Liver (tissue), 7 donors: ENCODE measurements at regions not wholly inside any gene's neighbourhood (a gene's known extent, or its start where the extent isn't known, plus 50 kb on each side); places are given as distances from the start of the nearest gene placed in this dataset.

Experiments used
- DNase-seq: peaks from one replicate; pipeline ENCODE4 v3.0.0-alpha.2; 2017; ENCODE audit warnings: low spot score
- H3K27ac ChIP-seq, 2 donors: one replicate each; pipeline ENCODE4 v1.7.0; 2013; ENCODE audit warnings: inconsistent platforms in 2 of 2, low read length in 2 of 2, control low read depth in 1 of 2, low read depth in 1 of 2, mild to moderate bottlenecking in 1 of 2
- H3K27me3 ChIP-seq, 4 donors: one replicate each; pipeline versions ENCODE4 v1.6.1 to v1.7.0; 2013; ENCODE audit warnings: low read length in 3 of 4, inconsistent platforms in 1 of 4, mild to moderate bottlenecking in 1 of 4, moderate library complexity in 1 of 4; ENCODE audit not compliant: control insufficient read depth in 4 of 4, insufficient read depth in 4 of 4
- H3K36me3 ChIP-seq, 4 donors: one replicate each; pipeline versions ENCODE4 v1.6.1 to v1.7.0; 2013; ENCODE audit warnings: low read length in 3 of 4, mild to moderate bottlenecking in 3 of 4, low read depth in 1 of 4, moderate library complexity in 1 of 4; ENCODE audit not compliant: control insufficient read depth in 4 of 4, insufficient read depth in 3 of 4
- H3K4me1 ChIP-seq, 4 donors: one replicate each; pipeline versions ENCODE4 v1.6.1 to v1.7.0; 2013; ENCODE audit warnings: low read length in 3 of 4, mild to moderate bottlenecking in 3 of 4, moderate library complexity in 1 of 4; ENCODE audit not compliant: control insufficient read depth in 4 of 4, insufficient read depth in 4 of 4
- H3K4me3 ChIP-seq, 3 donors: one replicate each; pipeline versions ENCODE4 v1.6.1 to v1.7.0; 2013; ENCODE audit warnings: low read length in 3 of 3, control low read depth in 1 of 3, low read depth in 1 of 3, mild to moderate bottlenecking in 1 of 3
- H3K9ac ChIP-seq, 2 donors: one replicate each; pipeline ENCODE4 v1.7.0; 2013; ENCODE audit warnings: low read length in 2 of 2, mild to moderate bottlenecking in 2 of 2, moderate library complexity in 2 of 2, control low read depth in 1 of 2, low read depth in 1 of 2
- H3K9me3 ChIP-seq, 4 donors: one replicate each; pipeline versions ENCODE4 v1.6.1 to v1.7.0; 2013; ENCODE audit warnings: low read length in 3 of 4; ENCODE audit not compliant: control insufficient read depth in 4 of 4
- ATF3 ChIP-seq: IDR thresholded peaks from 2 replicates; pipeline ENCODE4 v1.6.1; 2016; ENCODE audit warnings: antibody characterized with exemption
- EGR1 ChIP-seq, 2 donors: IDR thresholded peaks; 2 replicates each; pipeline ENCODE4 v1.6.1; 2016 to 2018; ENCODE audit warnings: antibody characterized with exemption in 2 of 2, low read depth in 2 of 2
- FOXA1 ChIP-seq: IDR thresholded peaks from 2 replicates; pipeline ENCODE4 v1.6.1; 2016; ENCODE audit warnings: antibody characterized with exemption
- FOXA2 ChIP-seq: IDR thresholded peaks from 2 replicates; pipeline ENCODE4 v1.6.1; 2016; ENCODE audit warnings: antibody characterized with exemption
- HNF4A ChIP-seq, 2 donors: conservative IDR thresholded peaks; 2 replicates each; pipeline ENCODE4 v1.6.1; 2016; ENCODE audit warnings: antibody characterized with exemption in 2 of 2, mild to moderate bottlenecking in 2 of 2
- HNF4G ChIP-seq: IDR thresholded peaks from 2 replicates; pipeline ENCODE4 v1.6.1; 2016; ENCODE audit warnings: antibody characterized with exemption
- JUND ChIP-seq, 2 donors: IDR thresholded peaks; 2 replicates each; pipeline ENCODE4 v1.6.1; 2016; ENCODE audit warnings: antibody characterized with exemption in 2 of 2
- MAX ChIP-seq: IDR thresholded peaks from 2 replicates; pipeline ENCODE4 v1.6.1; 2016; ENCODE audit warnings: antibody characterized with exemption
- NR2F2 ChIP-seq: IDR thresholded peaks from 2 replicates; pipeline ENCODE4 v1.6.1; 2016; ENCODE audit warnings: antibody characterized with exemption
- RAD21 ChIP-seq, 2 donors: IDR thresholded peaks; 2 replicates each; pipeline ENCODE4 v1.6.1; 2016; ENCODE audit warnings: antibody characterized with exemption in 2 of 2, mild to moderate bottlenecking in 2 of 2
- RXRA ChIP-seq, 2 donors: IDR thresholded peaks; 2 replicates each; pipeline ENCODE4 v1.6.1; 2017 to 2018; ENCODE audit warnings: antibody characterized with exemption in 2 of 2, mild to moderate bottlenecking in 1 of 2
- SP1 ChIP-seq: IDR thresholded peaks from 2 replicates; pipeline ENCODE4 v1.6.1; 2018; ENCODE audit warnings: antibody characterized with exemption, mild to moderate bottlenecking
- TAF1 ChIP-seq: conservative IDR thresholded peaks from 2 replicates; pipeline ENCODE4 v1.6.1; 2016; ENCODE audit warnings: antibody characterized with exemption, mild to moderate bottlenecking
- WGBS: extraction: QIAGEN DNeasy Blood & Tissue Kit; methylation state at CpG from one replicate; pipeline ENCODE4 v1.1.7; 2013; 5-methylcytosine and 5-hydroxymethylcytosine counted together
- TF ChIP-seq, protein P1 (sequence below): IDR thresholded peaks from 2 replicates; pipeline ENCODE4 v1.6.1; 2016; ENCODE audit warnings: antibody characterized with exemption
- TF ChIP-seq, protein P2 (sequence below): IDR thresholded peaks from 2 replicates; pipeline ENCODE4 v1.6.1; 2016; ENCODE audit warnings: antibody characterized with exemption, mild to moderate bottlenecking
- donor health status: healthy.
- donor health status: healthy.
- donor health status: healthy.
- donor health status: healthy.

DNA sequence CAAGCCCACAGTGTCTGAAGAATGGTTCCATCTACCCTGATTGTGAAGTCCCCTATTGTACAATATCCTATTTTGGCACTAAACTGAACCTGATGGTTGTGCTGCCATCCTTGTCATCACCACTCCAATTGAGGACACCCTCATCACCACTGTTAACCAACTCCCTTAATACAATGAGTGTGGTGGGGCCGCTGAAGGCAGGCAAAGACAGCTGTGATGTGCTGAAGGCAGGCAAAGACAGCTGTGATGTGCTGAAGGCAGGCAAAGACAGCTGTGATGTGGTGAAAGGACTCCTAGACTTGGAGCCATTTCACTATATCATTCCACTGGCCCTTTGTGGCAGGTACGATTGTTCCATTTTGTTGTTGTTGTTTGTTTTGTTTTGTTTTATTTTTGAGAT, 481.6 kb downstream of the SOX6 start (continued):
- no peak for TF ChIP-seq EGR1 (IDR thresholded peaks at IDR 0.05; ENCODE audit: low read depth in 2 of 2)
- no peak for TF ChIP-seq FOXA1
- no peak for TF ChIP-seq RXRA (IDR thresholded peaks at IDR 0.05)
- TF ChIP-seq RAD21 (IDR thresholded peaks at IDR 0.05): no peak
- no peak for TF ChIP-seq NR2F2
- no peak for TF ChIP-seq JUND (IDR thresholded peaks at IDR 0.05)
- TF ChIP-seq MAX: no peak

DNA sequence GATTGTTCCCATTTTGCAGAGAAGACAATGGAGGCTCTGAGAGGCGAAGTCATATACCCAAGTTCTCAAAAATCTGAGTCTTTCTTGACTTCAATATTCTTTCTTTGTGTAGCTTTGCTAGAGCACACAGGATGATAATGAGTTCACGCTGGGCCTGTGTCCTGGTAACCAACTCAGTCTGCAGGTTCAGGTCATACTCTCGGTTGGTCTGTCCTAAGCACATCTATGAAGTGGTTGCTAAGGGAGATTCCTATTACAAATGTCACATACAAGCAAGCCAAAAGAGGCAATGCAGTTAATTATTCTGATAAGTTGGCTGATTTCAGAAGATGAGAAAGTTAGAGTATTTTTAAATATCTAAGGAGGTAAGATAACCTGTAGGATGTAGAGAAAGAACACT, 481.0 kb downstream of the SOX6 start:
- Histone ChIP-seq H3K9ac (no peak overlapping the region), H3K4me3 (no peak overlapping the region), H3K27me3 (no peaks in the 10 kb centered on the region), H3K36me3 (no peaks in the 10 kb centered on the region), H3K27ac (no peak overlapping the region), H3K4me1 (no peaks in the 10 kb centered on the region), H3K9me3 (no peaks in the 10 kb centered on the region)
- no peak for DNase-seq
- TF ChIP-seq, protein P1, sequence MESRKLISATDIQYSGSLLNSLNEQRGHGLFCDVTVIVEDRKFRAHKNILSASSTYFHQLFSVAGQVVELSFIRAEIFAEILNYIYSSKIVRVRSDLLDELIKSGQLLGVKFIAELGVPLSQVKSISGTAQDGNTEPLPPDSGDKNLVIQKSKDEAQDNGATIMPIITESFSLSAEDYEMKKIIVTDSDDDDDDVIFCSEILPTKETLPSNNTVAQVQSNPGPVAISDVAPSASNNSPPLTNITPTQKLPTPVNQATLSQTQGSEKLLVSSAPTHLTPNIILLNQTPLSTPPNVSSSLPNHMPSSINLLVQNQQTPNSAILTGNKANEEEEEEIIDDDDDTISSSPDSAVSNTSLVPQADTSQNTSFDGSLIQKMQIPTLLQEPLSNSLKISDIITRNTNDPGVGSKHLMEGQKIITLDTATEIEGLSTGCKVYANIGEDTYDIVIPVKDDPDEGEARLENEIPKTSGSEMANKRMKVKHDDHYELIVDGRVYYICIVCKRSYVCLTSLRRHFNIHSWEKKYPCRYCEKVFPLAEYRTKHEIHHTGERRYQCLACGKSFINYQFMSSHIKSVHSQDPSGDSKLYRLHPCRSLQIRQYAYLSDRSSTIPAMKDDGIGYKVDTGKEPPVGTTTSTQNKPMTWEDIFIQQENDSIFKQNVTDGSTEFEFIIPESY: no peak
- TF ChIP-seq HNF4G: no peak
- 96% methylated on average over 3 of the region's 3 CpGs for WGBS

DNA sequence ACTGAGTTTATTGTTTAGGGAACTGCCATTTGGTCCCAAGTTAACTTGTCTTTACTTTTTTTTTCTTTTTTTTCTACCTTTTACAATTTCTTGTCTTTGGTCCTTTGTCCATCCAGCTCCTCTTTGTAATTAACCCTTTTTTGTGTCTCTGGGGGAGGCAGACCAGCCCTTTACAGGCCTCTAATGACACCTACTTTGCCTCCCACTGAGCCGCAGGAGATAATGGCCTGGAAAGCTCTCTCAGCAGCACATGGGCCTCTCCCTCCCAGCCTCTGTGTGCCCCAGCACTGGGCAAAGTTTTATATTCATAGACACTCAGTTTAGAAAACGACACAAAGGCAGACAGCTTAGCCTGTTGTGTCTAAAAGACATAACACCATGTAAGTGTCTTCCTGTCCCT, 480.4 kb downstream of the SOX6 start:
- DNase-seq: no peak
- Histone ChIP-seq H3K9ac (no peak overlapping the region), H3K9me3 (no peaks in the 10 kb centered on the region), H3K27me3 (no peaks in the 10 kb centered on the region), H3K4me1 (no peaks in the 10 kb centered on the region), H3K36me3 (no peaks in the 10 kb centered on the region), H3K4me3 (no peak overlapping the region), H3K27ac (no peak overlapping the region)
- 84% methylated on average over 2 of the region's 2 CpGs for WGBS
- TF ChIP-seq SP1: no peak
- TF ChIP-seq MAX: no peak
- TF ChIP-seq EGR1 (IDR thresholded peaks at IDR 0.05; ENCODE audit: low read depth in 2 of 2): no peak
- TF ChIP-seq, protein P1: no peak
- no peak for TF ChIP-seq HNF4A (conservative IDR thresholded peaks at IDR 0.05)
- no peak for TF ChIP-seq ATF3
- no peak for TF ChIP-seq HNF4G
- no peak for TF ChIP-seq NR2F2
- no peak for TF ChIP-seq FOXA2
- no peak for TF ChIP-seq TAF1
- TF ChIP-seq RAD21 (IDR thresholded peaks at IDR 0.05): no peak
- no peak for TF ChIP-seq RXRA (IDR thresholded peaks at IDR 0.05)
- TF ChIP-seq, protein P2, sequence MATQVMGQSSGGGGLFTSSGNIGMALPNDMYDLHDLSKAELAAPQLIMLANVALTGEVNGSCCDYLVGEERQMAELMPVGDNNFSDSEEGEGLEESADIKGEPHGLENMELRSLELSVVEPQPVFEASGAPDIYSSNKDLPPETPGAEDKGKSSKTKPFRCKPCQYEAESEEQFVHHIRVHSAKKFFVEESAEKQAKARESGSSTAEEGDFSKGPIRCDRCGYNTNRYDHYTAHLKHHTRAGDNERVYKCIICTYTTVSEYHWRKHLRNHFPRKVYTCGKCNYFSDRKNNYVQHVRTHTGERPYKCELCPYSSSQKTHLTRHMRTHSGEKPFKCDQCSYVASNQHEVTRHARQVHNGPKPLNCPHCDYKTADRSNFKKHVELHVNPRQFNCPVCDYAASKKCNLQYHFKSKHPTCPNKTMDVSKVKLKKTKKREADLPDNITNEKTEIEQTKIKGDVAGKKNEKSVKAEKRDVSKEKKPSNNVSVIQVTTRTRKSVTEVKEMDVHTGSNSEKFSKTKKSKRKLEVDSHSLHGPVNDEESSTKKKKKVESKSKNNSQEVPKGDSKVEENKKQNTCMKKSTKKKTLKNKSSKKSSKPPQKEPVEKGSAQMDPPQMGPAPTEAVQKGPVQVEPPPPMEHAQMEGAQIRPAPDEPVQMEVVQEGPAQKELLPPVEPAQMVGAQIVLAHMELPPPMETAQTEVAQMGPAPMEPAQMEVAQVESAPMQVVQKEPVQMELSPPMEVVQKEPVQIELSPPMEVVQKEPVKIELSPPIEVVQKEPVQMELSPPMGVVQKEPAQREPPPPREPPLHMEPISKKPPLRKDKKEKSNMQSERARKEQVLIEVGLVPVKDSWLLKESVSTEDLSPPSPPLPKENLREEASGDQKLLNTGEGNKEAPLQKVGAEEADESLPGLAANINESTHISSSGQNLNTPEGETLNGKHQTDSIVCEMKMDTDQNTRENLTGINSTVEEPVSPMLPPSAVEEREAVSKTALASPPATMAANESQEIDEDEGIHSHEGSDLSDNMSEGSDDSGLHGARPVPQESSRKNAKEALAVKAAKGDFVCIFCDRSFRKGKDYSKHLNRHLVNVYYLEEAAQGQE: no peak
